SW 1271 (cell line): ENCODE measurements at regions not wholly inside any gene's neighbourhood (a gene's known extent, or its start where the extent isn't known, plus 50 kb on each side); places are given as distances from the start of the nearest gene placed in this dataset.
"Not testable (repeated sequence)": the region's sequence is repeated elsewhere in the genome, so short reads cannot be mapped to it uniquely, and the experiment has no call there.

Experiments
- DNase-seq, 2 experiments: peaks; one replicate each; lab custom pipeline; 2025; lab: John Stamatoyannopoulos, UW

DNA sequence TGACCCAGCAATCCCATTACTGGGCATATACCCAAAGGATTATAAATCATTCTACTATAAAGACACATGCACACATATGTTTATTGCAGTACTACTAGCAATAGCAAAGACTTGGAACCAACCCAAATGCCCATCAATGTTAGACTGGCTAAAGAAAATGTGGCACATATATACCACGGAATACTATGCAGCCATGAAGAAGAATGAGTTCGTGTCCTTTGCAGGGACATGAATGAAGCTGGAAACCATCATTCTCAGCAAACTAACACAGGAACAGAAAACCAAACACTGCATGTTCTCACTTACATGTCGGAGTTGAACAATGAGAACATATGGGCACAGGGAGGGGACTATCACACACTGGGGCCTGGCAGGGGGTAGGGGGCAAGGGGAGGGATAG is 183.0 kb downstream of the HACE1 start:
- not testable (repeated sequence) for DNase-seq

DNA sequence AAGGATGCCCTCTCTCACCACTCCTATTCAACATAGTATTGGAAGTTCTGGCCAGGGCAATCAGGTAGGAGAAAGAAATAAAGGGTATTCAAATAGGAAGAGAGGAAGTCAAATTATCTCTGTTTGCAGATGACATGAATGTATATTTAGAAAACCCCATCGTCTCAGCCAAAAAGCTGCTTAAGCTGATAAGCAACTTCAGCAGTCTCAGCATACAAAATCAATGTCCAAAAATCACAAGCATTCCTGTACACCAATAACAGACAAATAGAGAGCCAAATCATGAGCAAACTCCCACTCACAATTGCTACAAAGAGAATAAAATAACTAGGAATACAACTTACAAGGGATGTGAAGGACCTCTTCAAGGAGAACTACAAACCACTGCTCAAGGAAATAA is 184.6 kb downstream of the HACE1 start:
- not testable (repeated sequence) for DNase-seq

DNA sequence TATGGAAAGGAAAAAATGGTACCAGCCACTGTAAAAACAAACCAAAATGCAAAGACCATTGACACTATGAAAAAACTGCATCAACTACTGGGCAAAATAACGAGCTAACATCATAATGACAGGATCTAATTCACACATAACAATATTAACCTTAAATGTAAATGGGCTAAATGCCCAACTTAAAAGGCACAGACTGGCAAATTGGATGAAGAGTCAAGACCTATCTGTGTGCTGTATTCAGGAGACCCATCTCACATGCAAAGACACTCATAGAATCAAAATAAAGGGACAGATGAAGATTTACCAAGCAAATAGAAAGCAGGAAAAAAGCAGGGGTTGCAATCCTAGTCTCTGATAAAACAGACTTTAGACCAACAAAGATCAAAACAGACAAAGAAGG is 186.6 kb downstream of the HACE1 start:
- not testable (repeated sequence) for DNase-seq

DNA sequence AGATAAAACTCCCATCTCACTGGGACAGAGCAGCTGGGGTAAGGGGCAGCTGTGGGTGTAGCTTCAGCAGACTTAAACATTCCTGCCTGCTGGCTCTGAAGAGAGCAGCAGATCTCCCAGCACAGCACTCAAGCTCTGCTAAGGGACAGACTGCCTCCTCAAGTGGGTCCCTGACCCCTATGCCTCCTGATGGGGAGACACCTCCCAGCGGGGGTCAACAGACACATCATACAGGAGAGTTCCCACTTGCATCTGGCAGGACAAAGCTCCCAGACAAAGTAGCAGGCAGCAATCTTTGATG is 188.2 kb downstream of the HACE1 start:
- DNase-seq = not testable (repeated sequence)

DNA sequence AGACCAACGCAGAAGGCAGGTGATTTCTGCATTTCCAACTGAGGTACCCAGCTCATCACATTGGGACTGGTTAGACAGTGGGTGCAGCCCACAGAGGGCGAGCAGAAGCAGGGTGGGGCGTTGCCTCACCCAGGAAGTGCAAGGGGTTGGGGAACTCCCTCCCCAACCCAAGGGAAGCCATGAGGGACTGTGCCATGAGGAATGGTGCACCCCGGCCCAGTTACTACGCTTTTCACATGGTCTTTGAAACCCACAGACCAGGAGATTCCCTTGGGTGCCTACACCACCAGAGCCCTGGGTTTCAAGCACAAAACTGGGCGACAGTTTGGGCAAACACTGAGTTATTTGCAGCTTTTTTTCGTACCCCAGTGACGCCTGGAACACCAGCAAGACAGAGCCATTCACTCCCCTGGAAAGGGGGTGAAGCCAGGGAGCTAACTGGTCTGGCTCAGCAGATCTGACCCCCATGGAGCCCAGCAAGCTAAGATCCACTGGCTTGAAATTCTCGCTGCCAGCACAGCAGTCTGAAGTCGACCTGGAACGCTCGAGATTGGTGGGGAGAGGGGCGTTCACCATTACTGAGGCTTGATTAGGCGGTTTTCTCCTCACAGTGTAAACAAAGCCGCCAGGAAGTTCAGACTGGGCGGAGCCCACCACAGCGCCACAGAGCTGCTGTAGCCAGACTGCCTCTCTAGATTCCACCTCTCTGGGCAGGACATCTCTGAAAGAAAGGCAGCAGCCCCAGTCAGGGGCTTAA is 188.7 kb downstream of the HACE1 start:
- not testable (repeated sequence) for DNase-seq

DNA sequence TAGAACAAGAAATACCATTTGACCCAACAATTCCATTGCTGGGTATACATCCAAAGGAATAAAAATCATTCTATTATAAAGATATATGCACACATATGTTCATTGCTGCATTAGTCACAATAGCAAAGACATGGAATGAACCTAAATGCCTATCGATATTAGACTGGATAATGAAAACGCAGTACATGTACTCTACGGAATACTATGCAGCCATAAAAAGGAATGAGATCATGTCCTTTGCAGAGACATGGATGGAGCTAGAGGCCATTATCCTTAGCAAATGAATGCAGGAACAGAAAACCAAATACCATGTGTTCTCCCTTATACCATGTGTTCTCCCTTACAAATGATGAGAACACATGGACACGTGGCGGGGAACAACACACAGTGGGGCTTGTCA is 190.2 kb downstream of the HACE1 start:
- DNase-seq = no peak

DNA sequence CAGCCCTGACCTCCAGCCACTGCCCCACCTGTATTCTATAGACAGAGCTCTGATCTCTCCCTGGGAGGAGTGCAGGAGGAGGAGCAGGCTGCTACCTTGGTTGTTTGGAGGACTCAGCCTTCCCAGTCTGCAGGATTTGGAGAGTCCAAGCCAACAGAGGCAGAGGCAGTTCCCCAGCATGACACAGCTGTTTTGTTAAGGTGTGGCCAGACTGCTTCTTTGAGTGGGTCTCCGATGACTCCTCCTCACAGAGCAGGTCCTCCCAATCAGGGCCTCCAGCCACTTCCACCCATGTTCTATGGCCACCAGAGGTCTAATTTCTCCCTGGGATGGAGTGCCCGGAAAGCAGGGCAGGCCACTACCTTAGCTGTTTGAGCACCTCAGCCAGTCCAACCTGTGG is 203.5 kb downstream of the HACE1 start:
- no peak for DNase-seq

DNA sequence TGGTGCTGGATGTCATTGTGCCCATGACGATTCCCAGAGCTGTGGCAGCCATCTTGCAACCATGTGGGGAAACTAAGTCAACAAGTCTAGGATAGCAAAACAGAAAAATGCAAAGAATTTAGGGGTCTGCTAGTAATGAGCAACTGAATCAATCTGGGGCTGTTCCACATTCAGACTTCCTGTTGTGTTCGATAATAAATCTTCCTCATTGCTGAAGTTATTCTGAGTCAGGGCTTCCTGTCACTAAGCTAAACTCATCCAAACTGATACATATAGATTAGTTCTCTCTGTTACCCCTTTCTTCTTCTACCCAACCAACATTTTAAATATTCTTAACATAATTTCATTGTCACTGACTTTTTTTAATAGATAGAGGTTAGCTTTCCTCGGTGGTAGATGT is 205.9 kb downstream of the HACE1 start:
- no peak for DNase-seq

DNA sequence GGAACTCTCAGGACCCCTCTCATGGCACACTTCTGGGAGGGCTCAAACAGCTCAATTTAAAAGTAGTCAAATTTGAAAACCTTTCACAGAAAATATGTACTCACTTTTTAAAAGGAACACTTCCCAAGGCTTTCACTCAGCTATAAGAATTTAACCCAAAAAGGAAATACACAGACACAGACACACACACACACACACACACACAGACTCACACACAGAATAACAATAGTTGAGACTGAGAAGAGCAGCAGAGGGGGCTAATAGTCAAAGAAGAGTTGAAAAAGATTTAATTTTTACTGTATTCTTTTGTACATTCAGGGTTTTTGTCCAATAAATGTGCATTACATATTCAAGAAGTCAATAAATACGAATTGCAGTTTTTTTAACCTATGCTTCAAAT is 211.4 kb downstream of the HACE1 start:
- no peak for DNase-seq

DNA sequence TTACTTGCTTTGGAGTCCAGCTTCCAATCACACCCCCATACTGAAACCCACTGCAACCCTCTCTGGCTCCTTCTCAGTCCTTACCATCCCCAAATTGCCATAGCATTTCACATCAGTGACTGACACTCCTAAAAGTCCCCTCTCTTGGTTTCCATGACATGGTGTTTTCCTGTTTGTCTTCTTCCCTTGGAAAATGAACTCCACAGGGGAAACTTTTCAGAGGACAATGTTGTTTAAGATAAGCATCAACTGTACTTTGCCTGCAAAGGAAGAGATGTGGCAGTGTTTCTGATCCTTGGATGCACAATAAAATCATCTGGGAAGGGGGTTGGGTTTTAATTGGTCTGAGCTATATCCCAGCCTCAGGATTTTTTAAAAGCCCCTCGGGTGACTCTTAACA is 214.9 kb downstream of the HACE1 start:
- no peak for DNase-seq

DNA sequence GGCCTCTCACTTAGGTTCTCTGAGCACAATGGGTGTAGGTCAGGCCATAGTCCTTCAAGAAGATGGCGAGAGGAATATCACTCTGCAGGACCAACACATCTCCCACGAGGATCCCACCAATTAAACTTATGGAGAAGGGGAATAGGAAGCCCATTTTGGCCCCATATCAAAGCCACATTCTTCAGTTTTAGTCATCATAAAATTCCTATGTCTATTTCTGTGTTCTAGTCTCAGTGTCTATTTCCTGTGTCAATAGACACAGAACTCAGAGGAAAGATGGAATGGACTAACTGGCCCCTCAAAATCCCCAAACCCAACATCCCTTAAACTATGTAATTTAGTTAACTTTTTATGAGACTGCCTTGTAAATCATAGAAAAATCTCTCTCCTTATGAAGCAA is 216.8 kb downstream of the HACE1 start:
- no peak for DNase-seq

DNA sequence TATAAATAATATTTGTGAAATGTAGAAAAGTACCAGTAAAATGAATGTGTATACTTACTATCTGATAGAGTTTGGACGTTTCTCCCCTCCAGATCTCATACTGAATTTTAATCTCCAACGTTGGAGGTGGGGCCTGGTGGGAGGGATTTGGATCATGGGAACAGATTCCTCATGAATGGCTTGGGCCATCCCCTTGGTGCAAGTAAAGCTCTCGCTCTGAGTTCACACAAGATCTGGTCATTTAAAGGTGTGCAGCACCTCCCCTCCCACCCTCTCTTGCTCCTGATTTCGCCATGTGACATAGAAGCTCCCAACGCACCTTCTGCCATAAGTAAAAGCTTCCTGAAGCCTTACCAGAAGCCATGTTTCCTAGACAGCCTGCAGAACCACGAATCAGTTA is 219.0 kb downstream of the HACE1 start:
- no peak for DNase-seq

DNA sequence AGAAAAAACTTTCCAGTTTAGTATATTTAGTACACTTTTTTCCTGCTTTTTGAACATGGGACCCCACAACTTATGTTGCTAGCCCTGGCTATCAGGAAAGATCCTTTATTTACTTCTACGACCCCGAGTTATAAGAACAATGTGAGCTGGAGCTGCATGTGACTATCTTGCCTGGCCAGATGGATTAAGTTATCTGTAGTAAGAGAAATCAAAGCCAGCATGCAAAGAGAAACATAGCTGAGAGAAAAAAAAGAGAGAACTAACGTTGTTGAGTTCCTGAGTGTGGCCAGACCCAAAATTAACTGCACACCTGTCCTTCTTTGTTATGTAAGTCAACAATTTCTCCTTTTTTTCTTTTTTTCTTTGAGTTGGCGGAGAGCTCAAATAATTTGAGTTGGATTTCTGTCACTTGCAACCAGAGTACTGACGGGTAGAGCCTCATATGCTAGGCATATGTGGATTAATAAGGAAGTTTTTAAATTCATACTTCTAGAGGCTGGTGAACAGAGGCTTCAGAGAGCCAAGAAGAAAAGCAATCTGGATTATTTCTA is 219.5 kb downstream of the HACE1 start:
- DNase-seq = no peak

DNA sequence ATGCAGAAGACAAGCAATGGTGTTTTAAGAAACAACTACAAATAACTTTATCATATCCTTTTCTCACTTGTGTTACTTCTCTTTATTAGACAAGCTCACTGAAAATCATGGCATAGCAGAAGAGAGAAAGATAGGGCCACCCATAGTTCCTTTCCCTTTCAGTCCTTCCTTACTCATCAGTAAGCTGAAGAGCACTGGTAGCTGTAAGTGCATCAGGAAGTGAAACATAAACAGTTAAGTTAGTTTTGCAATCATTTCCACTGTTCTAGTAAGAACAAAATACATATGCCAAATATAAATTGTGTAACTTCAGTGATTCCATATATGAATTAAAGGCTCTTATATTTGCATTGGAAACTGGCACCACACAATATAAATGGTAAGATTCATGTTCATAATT is 220.1 kb downstream of the HACE1 start:
- no peak for DNase-seq

DNA sequence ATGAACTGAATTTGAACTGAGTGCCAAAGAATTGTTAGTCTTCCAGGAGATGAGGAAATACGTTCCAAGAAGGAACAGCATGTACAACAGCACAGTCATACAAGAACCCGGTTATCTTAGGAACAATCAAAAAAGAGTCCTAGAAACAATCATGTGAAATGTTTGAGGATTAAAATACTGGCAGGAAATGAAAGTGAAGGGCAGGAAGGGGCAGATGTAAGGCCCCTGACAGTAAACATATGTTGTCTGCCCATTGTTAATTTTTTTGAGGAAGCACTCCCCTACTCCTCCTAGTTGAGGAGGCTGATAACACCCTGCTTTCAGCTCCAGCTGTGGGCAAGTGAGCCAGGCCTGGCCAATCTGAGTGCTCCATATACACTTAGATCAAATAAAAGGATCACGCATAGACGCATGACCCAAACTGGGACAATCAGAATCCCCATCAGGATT is 220.9 kb downstream of the HACE1 start:
- no peak for DNase-seq

DNA sequence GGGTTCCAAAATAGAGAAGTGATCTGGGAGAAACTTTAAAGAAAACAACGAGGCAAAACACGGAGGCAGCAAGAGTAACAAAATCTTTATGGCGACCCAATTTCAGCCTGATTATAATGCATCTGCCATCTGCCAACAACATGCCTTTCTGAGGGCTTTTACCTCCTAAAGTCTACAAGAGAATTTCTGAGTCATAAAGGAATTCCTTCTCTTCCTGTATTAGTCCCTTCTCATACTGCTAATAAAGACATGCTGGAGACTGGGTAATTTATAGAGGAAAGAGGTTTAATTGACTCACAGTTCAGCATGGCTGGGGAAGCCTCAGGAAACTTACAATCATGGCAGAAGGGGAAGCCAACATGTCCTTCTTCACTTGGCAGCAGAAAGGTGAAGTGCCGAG is 226.6 kb downstream of the HACE1 start:
- no peak for DNase-seq

DNA sequence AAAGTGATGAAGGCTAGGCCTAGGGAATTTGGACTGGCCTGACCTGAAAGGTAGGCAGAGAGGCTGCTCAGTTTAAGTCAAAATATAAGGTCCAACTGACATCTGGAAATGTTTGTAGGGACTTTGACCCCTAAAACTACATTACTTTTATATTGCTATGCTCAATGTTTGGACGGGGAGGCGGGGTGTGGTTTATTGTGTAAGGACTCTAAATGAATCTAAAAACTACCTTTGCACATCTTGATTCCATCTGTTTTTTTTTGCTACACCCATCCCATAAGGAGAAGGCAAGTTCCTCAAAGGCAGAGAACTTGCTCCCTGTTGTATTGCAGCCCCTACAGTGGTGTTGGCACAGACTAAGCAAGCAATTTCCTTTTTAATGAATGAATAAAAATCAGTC is 227.1 kb downstream of the HACE1 start:
- DNase-seq = no peak

DNA sequence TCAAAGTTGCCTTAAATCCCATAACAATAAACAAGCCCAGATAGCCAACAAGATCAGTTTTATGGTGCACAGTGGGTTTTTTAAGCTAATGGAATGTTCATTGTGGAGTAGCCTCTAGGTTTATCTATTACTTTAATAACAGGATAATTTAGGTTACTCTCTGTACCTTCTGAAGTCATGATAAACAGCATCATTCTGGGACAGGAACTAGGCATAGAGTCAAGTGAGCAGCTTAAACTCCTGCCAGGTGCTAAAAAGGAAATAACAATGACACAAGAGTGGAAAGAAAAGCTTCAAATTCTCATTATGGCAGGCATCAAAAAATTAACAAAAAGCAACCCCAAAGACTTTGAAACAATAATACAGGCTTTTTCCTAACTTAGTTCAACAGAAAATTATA is 228.8 kb downstream of the HACE1 start:
- DNase-seq = no peak

DNA sequence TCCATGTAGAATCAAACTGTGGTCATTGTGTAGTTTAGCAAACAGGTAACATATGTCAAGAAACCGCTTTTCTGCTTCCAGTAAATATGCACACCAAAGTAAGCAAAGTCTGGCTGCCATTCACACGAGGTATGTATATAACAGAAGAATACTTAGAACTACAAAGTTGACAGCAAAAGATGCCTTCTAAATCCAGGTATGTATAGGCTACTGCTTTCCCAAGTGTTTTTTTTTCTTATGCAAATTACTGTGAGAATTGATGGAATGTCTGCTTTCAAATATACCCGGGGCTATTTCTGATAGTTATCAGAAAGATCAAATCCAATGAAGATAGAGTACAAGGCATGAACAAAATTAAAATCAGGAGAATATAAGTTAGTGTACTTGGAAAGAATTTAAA is 229.2 kb downstream of the HACE1 start:
- DNase-seq = no peak

DNA sequence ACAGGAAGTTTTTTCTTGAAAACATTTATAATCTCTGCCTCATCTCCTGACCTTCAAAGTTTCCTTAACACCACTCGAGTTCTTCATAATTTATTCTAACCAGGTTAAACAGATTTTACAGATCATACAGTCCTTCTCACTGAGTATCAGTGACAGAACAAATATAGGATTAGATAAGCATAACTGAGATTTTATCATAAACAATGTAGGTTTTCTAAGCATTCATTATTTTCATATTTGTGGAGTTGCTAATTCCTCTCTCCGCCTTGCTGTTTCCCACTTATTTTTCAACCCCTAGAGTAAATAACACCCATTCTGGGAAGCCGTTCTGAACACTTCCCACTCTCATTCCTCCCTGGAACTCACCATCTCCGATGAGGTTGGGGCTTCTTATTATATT is 229.9 kb downstream of the HACE1 start:
- DNase-seq = no peak

DNA sequence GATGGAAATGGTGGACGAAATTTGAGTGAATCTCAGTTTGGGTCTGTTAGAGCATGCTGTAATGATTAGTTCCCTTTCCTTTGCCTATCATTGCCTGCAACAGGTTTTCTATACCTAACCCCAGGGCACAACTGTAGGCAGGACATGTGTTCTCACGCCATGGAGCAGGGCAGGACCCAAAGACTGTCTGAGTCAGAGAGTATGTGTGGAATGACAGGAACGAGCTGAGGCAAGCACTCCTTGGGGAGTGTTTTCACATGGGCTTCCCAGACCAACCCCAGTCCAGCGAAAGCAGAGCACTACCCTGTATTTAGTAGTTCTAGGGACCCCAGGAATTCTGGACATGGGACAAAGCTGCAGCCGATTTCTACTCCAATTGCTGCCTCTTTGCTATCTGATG is 234.2 kb downstream of the HACE1 start:
- DNase-seq = no peak

DNA sequence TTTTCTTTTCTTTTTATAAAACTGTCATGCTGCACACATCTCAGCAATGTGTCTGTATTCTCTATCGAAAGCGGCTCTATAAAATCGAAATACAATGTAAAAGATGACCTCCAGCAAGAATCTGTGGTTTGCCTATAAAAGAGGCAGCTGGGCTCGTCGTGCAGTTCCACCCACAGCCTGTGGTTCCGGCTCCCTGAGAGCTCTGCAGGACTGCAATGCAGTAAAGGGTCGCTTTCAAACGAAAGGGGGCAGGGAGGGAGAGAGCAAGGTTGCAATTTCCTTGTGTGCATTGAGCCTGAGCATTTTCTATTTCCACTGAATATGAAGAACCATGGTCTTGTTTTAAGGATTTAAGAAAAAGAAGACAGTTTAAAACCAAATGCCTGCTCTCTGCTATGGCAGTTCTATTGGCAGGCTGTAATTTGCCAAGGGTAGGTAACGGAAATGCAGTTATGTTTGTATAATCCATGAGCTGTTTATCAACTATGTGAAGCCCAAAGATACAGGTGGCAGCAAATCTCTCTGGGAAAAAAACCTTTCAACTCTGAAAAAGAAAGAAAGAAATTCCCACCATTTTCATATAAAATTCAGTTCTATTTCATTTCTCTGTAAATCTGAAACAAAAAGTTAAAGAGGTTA is 236.5 kb downstream of the HACE1 start:
- DNase-seq = no peak

DNA sequence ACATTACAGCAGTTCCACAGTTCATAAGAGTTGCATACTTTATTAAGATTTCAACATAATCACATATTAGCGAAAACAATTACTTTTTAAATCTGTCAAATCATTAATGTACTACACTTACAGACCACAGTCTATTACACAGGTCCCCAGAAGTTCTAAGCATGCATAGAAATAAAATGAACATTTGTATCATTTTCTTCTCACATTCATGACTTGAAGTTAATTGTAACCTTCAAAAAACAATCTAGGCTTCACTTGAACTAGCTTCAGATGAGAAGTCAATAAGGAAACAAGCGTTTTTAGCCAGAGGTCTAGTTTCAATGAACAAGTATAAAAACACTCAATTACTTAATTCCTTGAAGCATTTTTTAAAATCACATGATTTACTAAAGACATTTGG is 238.3 kb downstream of the HACE1 start:
- DNase-seq = no peak

DNA sequence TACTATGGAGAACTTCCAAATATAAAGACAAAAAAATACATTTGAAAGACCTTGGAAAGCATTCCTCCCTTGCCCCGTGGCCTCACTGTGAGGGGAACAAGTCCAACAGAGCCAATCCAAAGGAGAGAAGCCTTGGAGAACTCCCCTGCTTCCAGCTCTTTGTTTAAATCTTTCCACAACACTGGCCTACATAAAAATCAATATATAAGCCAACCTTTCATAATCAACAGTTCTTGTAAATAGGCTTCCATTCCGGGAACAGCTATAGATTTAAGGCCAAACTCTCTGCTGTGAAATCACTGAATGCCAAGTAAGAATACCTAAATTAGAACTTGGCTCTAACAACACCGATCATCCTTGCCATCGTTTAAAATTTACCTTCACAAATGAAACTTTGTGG is 242.1 kb downstream of the HACE1 start:
- no peak for DNase-seq
